ENCODE measurements at regions not wholly inside any gene's neighbourhood (a gene's known extent, or its start where the extent isn't known, plus 50 kb on each side); places are given as distances from the start of the nearest gene placed in this dataset.

DNA sequence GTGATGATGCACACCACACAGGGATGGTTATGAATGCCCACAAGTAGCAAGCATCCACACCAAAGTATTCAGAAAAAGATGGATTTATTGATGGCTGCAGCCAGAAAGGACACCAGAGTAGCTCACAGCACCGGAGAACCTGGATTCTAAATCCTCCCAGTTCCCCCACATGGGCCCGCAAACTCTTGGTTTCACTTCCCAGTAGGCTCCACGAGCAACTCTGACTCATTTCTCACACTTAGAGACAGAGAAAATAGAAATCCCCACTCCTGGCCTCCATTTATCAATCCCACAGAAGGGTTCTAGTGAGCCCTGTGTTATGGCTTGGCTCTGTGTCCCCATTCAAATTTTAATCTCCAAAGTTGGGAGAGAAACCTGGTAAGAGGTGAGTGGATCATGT lies 426.7 kb upstream of the MYT1L start:
- TF ChIP-seq CTCF (IDR thresholded peaks at IDR 0.05) (no peak), POLR2AphosphoS5 (IDR thresholded peaks at IDR 0.05) (no peak)
